Gastrocnemius medialis (tissue), 4 donors: ENCODE measurements at regions not wholly inside any gene's neighbourhood (a gene's known extent, or its start where the extent isn't known, plus 50 kb on each side); places are given as distances from the start of the nearest gene placed in this dataset.

Experiments
- ATAC-seq, 2 donors: fragments of 150-250 bp; one replicate each; pipeline ENCODE4 v1.9.1; 2016
- DNase-seq, 2 donors: peaks; one replicate each; pipeline ENCODE4 v3.0.0-alpha.2; 2019
- H3K27ac ChIP-seq, 4 donors: fragments of 200-600 bp; sonication (generic); 1 replicate in 1 of 4; 2 replicates in 3 of 4; pipeline ENCODE4 v1.5.1; 2016 to 2018; ENCODE audit warnings: mild to moderate bottlenecking in 2 of 4, moderate library complexity in 1 of 4
- H3K27me3 ChIP-seq, 3 donors: fragments of 200-600 bp; sonication (generic) in 2 of 3; 1 replicate in 1 of 3; 2 replicates in 2 of 3; pipeline versions ENCODE4 v1.5.1 to v1.6.0; 2016 to 2019; ENCODE audit warnings: mild to moderate bottlenecking in 1 of 3, moderate library complexity in 1 of 3
- H3K36me3 ChIP-seq, 2 donors: fragments of 200-600 bp; sonication (generic) in 1 of 2; one replicate each; pipeline ENCODE4 v1.5.1; 2017 to 2018
- H3K4me1 ChIP-seq, 2 donors: fragments of 200-600 bp; sonication (generic) in 1 of 2; one replicate each; pipeline ENCODE4 v1.5.1; 2016 to 2017; ENCODE audit warnings: mild to moderate bottlenecking in 2 of 2
- H3K4me3 ChIP-seq, 4 donors: fragments of 200-600 bp; sonication (generic) in 3 of 4; 1 replicate in 1 of 4; 2 replicates in 3 of 4; pipeline ENCODE4 v1.5.1; 2016 to 2019; ENCODE audit warnings: mild to moderate bottlenecking in 2 of 4
- H3K9me3 ChIP-seq, 3 donors: fragments of 200-600 bp; sonication (generic) in 2 of 3; 1 replicate in 1 of 3; 2 replicates in 2 of 3; pipeline ENCODE4 v1.5.1; 2016 to 2019
- POLR2A ChIP-seq, 2 donors: fragments of 450-650 bp; IDR thresholded peaks; one replicate each; pipeline ENCODE4 v1.6.1; 2017; ENCODE audit warnings: antibody characterized with exemption in 2 of 2, mild to moderate bottlenecking in 2 of 2, moderate library complexity in 2 of 2
- in situ Hi-C, 4 donors: fragments of 200-750 bp; cut with MboI; loops; one replicate each; pipeline versions ENCODE4 v1.15.0 to v1.8.0; 2017; ENCODE audit warnings: low sequenced_read_pairs in 4 of 4
- intact Hi-C: fragments of 100-400 bp; cut with DNase I; formaldehyde crosslinking; loops from one replicate; pipeline ENCODE4 v1.15.1; 2023; ENCODE audit warnings: low total_unique reads
- TF ChIP-seq, protein P1 (sequence below), 5 experiments: fragments of 450-650 bp in 3 of 5; fragments of 200-600 bp in 2 of 5; sonication (generic) in 2 of 5; IDR thresholded peaks in 4 of 5; conservative IDR thresholded peaks in 1 of 5; 1 replicate in 4 of 5; 2 replicates in 1 of 5; pipeline ENCODE4 v1.5.1; 2016 to 2019; ENCODE audit warnings: antibody characterized with exemption in 5 of 5, mild to moderate bottlenecking in 3 of 5, moderate library complexity in 3 of 5

DNA sequence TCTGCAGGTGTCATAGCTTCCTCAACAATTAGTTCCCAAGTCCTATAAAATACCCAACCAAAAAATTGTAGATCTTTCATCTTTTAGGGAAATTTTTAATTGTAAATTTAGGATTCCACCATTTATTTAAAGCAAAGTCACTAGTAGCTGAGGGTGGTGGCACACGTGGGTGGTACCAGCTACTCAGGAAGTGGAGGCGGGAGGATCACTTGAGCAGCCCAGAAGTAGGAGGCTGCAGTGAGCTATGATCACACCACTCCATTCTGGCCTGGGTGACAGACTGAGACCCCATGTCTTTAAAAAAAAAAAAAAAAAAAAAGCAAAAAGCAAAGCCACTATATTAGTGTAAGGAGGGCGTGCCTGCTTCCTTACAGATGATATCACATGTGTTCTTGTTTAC, 60.3 kb upstream of the GREB1L start:
- DNase-seq (no peak), ATAC-seq (no peak)
- Histone ChIP-seq H3K36me3 (no peaks in the 10 kb centered on the region), H3K4me1 (no peaks in the 10 kb centered on the region), H3K4me3 (no peak overlapping the region), H3K27ac (no peak overlapping the region), H3K9me3 (no peaks in the 10 kb centered on the region), H3K27me3 (no peaks in the 10 kb centered on the region)
- intact Hi-C loops, result loop anchor here (10.0 kb wide), 1 partner anchor 187 kb away; no protein-coding TSS in a partner anchor
- in situ Hi-C loops, result loop anchor here in 1 of 4 donors (25.0 kb wide), 1 partner anchor 781 kb away; no protein-coding TSS in a partner anchor
- TF ChIP-seq, protein P1, sequence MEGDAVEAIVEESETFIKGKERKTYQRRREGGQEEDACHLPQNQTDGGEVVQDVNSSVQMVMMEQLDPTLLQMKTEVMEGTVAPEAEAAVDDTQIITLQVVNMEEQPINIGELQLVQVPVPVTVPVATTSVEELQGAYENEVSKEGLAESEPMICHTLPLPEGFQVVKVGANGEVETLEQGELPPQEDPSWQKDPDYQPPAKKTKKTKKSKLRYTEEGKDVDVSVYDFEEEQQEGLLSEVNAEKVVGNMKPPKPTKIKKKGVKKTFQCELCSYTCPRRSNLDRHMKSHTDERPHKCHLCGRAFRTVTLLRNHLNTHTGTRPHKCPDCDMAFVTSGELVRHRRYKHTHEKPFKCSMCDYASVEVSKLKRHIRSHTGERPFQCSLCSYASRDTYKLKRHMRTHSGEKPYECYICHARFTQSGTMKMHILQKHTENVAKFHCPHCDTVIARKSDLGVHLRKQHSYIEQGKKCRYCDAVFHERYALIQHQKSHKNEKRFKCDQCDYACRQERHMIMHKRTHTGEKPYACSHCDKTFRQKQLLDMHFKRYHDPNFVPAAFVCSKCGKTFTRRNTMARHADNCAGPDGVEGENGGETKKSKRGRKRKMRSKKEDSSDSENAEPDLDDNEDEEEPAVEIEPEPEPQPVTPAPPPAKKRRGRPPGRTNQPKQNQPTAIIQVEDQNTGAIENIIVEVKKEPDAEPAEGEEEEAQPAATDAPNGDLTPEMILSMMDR (IDR thresholded peaks at IDR 0.05 in 4 of 5, conservative IDR thresholded peaks at IDR 0.05 in 1 of 5), result no peak
- TF ChIP-seq POLR2A (IDR thresholded peaks at IDR 0.05), result no peak

DNA sequence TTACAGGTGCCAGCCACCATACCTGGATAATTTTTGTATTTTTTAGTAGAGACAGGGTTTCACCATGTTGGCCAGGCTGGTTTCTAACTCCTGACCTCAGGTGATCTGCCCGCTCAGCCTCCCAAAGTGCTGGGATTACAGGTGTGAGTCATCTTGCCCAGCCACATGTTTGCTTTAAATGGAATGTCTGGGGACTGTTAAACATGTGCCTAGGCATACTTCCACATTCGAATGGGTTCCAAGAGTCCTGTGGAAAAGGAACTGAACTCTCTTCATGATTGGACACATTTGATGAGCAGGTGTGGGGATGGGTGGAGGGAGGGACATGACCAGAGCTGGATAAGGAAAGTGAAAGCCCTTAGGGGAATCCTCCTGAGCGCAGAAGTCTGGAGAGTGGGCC, 58.4 kb upstream of the GREB1L start:
- Histone ChIP-seq H3K36me3 (no peaks in the 10 kb centered on the region), H3K27me3 (no peaks in the 10 kb centered on the region), H3K4me3 (no peak overlapping the region), H3K27ac (no peak overlapping the region), H3K4me1 (no peaks in the 10 kb centered on the region), H3K9me3 (no peaks in the 10 kb centered on the region)
- intact Hi-C loops, result loop anchor here (10.0 kb wide), 1 partner anchor 189 kb away; no protein-coding TSS in a partner anchor
- ATAC-seq, result no peak
- TF ChIP-seq POLR2A (IDR thresholded peaks at IDR 0.05), result no peak
- TF ChIP-seq, protein P1 (IDR thresholded peaks at IDR 0.05 in 4 of 5, conservative IDR thresholded peaks at IDR 0.05 in 1 of 5), result no peak
- no peak for DNase-seq
- in situ Hi-C loops, result loop anchor here in 1 of 4 donors (25.0 kb wide), 1 partner anchor 779 kb away; no protein-coding TSS in a partner anchor

DNA sequence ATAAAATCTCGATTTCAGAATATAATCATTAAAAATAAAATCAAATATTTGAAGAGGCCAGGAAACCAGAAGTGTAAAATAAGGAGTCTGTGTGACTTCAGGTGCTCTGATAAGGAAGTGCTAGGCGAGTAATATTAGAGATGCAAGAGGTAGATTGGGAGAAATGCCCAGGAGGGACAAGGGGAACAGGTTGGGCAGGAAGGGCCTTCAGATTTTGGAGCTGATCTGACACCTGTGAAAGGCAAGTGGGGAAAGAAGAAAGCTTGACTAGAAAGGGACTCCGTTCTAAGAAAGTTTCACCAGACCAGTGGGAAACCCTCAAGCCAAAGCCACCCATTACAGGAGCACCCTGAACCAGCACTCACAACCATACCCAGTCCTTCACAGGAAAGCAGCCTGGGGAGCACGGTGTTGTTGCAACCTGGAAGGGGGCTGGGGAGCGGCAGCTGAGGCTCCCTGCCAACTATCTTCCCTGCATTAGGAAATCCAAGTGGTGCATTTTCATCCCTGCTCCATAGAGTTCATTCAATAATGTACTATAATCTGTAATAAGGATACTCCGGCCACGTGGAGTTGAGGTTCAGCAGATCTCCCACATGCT, 57.5 kb upstream of the GREB1L start:
- Histone ChIP-seq H3K27me3 (no peaks in the 10 kb centered on the region), H3K4me3 (no peak overlapping the region), H3K27ac (no peak overlapping the region), H3K4me1 (no peaks in the 10 kb centered on the region), H3K36me3 (no peaks in the 10 kb centered on the region), H3K9me3 (no peaks in the 10 kb centered on the region)
- intact Hi-C loops, result loop anchor here (10.0 kb wide), 1 partner anchor 190 kb away; no protein-coding TSS in a partner anchor
- in situ Hi-C loops, result loop anchor here in 1 of 4 donors (25.0 kb wide), 1 partner anchor 778 kb away; no protein-coding TSS in a partner anchor
- DNase-seq (no peak), ATAC-seq (no peak)
- TF ChIP-seq, protein P1 (IDR thresholded peaks at IDR 0.05 in 4 of 5, conservative IDR thresholded peaks at IDR 0.05 in 1 of 5), result no peak
- no peak for TF ChIP-seq POLR2A (IDR thresholded peaks at IDR 0.05)

DNA sequence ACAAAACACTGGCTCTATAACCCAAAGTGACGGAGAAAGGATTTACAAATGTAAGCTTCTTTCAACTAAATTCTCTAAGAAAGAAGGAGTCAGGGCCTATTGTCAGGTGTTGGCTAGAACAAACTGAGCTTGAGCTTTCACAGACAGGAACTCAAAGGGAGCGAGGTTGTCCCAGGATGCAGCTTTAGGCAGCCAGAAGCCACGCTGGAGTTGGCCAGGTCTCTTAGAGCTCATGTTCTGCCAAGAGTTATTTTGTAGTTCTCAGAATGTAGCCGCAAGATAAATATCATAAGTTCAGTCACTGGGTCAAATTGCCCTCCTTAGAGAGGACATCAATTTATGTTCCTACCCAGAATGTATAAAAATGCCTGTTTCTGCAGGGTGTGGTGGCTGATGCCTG, 54.1 kb upstream of the GREB1L start:
- in situ Hi-C loops (loop anchor here in 1 of 4 donors (25.0 kb wide), 1 partner anchor 774 kb away; no protein-coding TSS in a partner anchor), intact Hi-C loops (loop anchor here (10.0 kb wide), 1 partner anchor 193 kb away; no protein-coding TSS in a partner anchor)
- no peaks in the 10 kb centered on the region for H3K4me1 ChIP-seq
- TF ChIP-seq, protein P1 (IDR thresholded peaks at IDR 0.05 in 4 of 5, conservative IDR thresholded peaks at IDR 0.05 in 1 of 5), result no peak
- no peak for TF ChIP-seq POLR2A (IDR thresholded peaks at IDR 0.05)
- ATAC-seq (no peak), DNase-seq (no peak)
- H3K9me3 ChIP-seq, result no peaks in the 10 kb centered on the region
- no peak overlapping the region for H3K27ac ChIP-seq
- no peaks in the 10 kb centered on the region for H3K36me3 ChIP-seq
- H3K27me3 ChIP-seq, result no peaks in the 10 kb centered on the region
- no peak overlapping the region for H3K4me3 ChIP-seq
